Esophagus muscularis mucosa (tissue), 3 donors: ENCODE measurements at regions not wholly inside any gene's neighbourhood (a gene's known extent, or its start where the extent isn't known, plus 50 kb on each side); places are given as distances from the start of the nearest gene placed in this dataset.

Source experiments
- EP300 ChIP-seq: sonication (generic); formaldehyde crosslinking; IDR thresholded peaks from one replicate; pipeline ENCODE4 v1.6.1; 2017; ENCODE audit warnings: antibody characterized with exemption
- TF ChIP-seq, protein P1 (sequence below), 3 experiments: fragments of 200-600 bp in 2 of 3; fragments of 450-650 bp in 1 of 3; sonication (generic) in 2 of 3; IDR thresholded peaks; one replicate each; pipeline ENCODE4 v1.5.1; 2017 to 2019; ENCODE audit warnings: antibody characterized with exemption in 3 of 3, mild to moderate bottlenecking in 2 of 3, moderate library complexity in 1 of 3

DNA sequence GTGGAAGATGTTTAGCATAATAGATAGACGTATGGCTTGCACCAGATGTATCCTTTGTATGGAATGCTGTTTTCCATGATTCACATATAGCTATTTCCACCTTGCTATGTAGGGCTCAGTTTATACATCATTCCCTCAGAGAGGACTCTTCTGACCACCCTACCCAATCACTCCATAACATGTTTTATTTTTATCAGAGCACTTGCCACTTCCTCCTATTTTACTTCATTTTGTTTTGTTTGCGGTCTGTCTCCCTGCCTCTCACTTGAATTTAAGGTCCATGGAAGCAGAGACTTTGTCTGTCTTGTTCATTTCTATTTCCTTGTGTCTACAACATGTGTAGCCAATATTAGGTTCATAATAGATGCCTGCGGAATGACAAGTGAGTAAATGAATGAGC is 266.9 kb upstream of the CITED2 start:
- TF ChIP-seq EP300 = no peak
- TF ChIP-seq, protein P1, sequence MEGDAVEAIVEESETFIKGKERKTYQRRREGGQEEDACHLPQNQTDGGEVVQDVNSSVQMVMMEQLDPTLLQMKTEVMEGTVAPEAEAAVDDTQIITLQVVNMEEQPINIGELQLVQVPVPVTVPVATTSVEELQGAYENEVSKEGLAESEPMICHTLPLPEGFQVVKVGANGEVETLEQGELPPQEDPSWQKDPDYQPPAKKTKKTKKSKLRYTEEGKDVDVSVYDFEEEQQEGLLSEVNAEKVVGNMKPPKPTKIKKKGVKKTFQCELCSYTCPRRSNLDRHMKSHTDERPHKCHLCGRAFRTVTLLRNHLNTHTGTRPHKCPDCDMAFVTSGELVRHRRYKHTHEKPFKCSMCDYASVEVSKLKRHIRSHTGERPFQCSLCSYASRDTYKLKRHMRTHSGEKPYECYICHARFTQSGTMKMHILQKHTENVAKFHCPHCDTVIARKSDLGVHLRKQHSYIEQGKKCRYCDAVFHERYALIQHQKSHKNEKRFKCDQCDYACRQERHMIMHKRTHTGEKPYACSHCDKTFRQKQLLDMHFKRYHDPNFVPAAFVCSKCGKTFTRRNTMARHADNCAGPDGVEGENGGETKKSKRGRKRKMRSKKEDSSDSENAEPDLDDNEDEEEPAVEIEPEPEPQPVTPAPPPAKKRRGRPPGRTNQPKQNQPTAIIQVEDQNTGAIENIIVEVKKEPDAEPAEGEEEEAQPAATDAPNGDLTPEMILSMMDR (IDR thresholded peaks at IDR 0.05) = no peak
